SK-N-SH treated with all-trans-retinoic acid at 6 μM for 48 hours (cell line): ENCODE measurements at regions not wholly inside any gene's neighbourhood (a gene's known extent, or its start where the extent isn't known, plus 50 kb on each side); places are given as distances from the start of the nearest gene placed in this dataset.

Experiments used
- ATAC-seq: fragments of 200-7000 bp; cut with Tn5 transposase; 3 replicates; pipeline ENCODE4 v1.9.1; 2020; ENCODE audit warnings: mild to moderate bottlenecking, moderate library complexity
- BACH2 ChIP-seq: fragments of 250-450 bp; sonication (Bioruptor Pico); IDR thresholded peaks from 2 replicates; pipeline ENCODE4 v1.9.0; 2021; ENCODE audit warnings: mild to moderate bottlenecking, borderline replicate concordance
- CSDC2 ChIP-seq: fragments of 250-450 bp; sonication (Bioruptor Pico); IDR thresholded peaks from 2 replicates; pipeline ENCODE4 v1.5.0; 2020; ENCODE audit warnings: mild to moderate bottlenecking, moderate library complexity
- ESRRG ChIP-seq: fragments of 250-450 bp; sonication (Bioruptor Pico); IDR thresholded peaks from 2 replicates; pipeline ENCODE4 v1.6.1; 2021; ENCODE audit warnings: mild to moderate bottlenecking
- GLIS3 ChIP-seq: fragments of 250-450 bp; sonication (Bioruptor Pico); IDR thresholded peaks from 2 replicates; pipeline ENCODE4 v1.5.0; 2020; ENCODE audit warnings: mild to moderate bottlenecking, moderate library complexity
- ISL1 ChIP-seq: fragments of 250-450 bp; sonication (Bioruptor Pico); IDR thresholded peaks from 2 replicates; pipeline ENCODE4 v2.1.2; 2022; ENCODE audit warnings: mild to moderate bottlenecking, moderate library complexity
- OSR1 ChIP-seq: fragments of 250-450 bp; sonication (Bioruptor Pico); IDR thresholded peaks from 2 replicates; pipeline ENCODE4 v1.8.0; 2022; ENCODE audit warnings: moderate library complexity, mild to moderate bottlenecking, inconsistent platforms
- PPARA ChIP-seq: fragments of 250-450 bp; sonication (Bioruptor Pico); IDR thresholded peaks from 2 replicates; pipeline ENCODE4 v1.5.0; 2020; ENCODE audit warnings: mild to moderate bottlenecking, borderline replicate concordance
- RARB ChIP-seq: fragments of 250-450 bp; sonication (Bioruptor Pico); IDR thresholded peaks from 2 replicates; pipeline ENCODE4 v1.8.0; 2021; ENCODE audit warnings: mild to moderate bottlenecking, moderate library complexity
- TCF4 ChIP-seq: fragments of 250-450 bp; sonication (Bioruptor Pico); IDR thresholded peaks from 2 replicates; pipeline ENCODE4 v1.8.0; 2021; ENCODE audit warnings: mild to moderate bottlenecking, moderate library complexity, borderline replicate concordance
- TOX ChIP-seq: fragments of 250-450 bp; sonication (Bioruptor Pico); IDR thresholded peaks from 2 replicates; pipeline ENCODE4 v1.8.0; 2021; ENCODE audit warnings: mild to moderate bottlenecking, moderate library complexity, borderline replicate concordance
- ZC3H10 ChIP-seq: fragments of 250-450 bp; sonication (Bioruptor Pico); IDR thresholded peaks from 2 replicates; pipeline ENCODE4 v1.5.1; 2021; ENCODE audit warnings: mild to moderate bottlenecking, moderate library complexity
- ZFP3 ChIP-seq: fragments of 250-450 bp; sonication (Bioruptor Pico); IDR thresholded peaks from 2 replicates; pipeline ENCODE4 v1.5.0; 2020; ENCODE audit warnings: mild to moderate bottlenecking, moderate library complexity
- ZFP30 ChIP-seq: fragments of 450-650 bp; formaldehyde crosslinking; IDR thresholded peaks from 2 replicates; pipeline ENCODE4 v1.5.0; 2022; ENCODE audit warnings: mild to moderate bottlenecking, moderate library complexity
- ZNF565 ChIP-seq: fragments of 450-650 bp; formaldehyde crosslinking; conservative IDR thresholded peaks from 2 replicates; pipeline ENCODE4 v1.5.0; 2020; ENCODE audit warnings: low read depth, mild to moderate bottlenecking, moderate library complexity
- ZNF70 ChIP-seq: fragments of 450-650 bp; formaldehyde crosslinking; IDR thresholded peaks from 2 replicates; pipeline ENCODE4 v1.5.0; 2020; ENCODE audit warnings: mild to moderate bottlenecking, moderate library complexity
- ZNF8 ChIP-seq: fragments of 450-650 bp; formaldehyde crosslinking; IDR thresholded peaks from 2 replicates; pipeline ENCODE4 v1.5.0; 2020; ENCODE audit warnings: mild to moderate bottlenecking, moderate library complexity
- TF ChIP-seq, protein P1 (sequence below): fragments of 250-450 bp; sonication (Bioruptor Pico); IDR thresholded peaks from 2 replicates; pipeline ENCODE4 v1.5.1; 2020; ENCODE audit warnings: low read depth, mild to moderate bottlenecking, moderate library complexity
- TF ChIP-seq, protein P2 (sequence below): fragments of 250-450 bp; sonication (Bioruptor Pico); IDR thresholded peaks from 2 replicates; pipeline ENCODE4 v1.5.0; 2020; ENCODE audit warnings: mild to moderate bottlenecking, moderate library complexity
- TF ChIP-seq, protein P3 (sequence below): fragments of 250-450 bp; sonication (Bioruptor Pico); IDR thresholded peaks from 2 replicates; pipeline ENCODE4 v1.8.0; 2020; ENCODE audit warnings: mild to moderate bottlenecking, moderate library complexity, borderline replicate concordance
- TF ChIP-seq, protein P4 (sequence below): fragments of 250-450 bp; sonication (Bioruptor Pico); IDR thresholded peaks from 2 replicates; pipeline ENCODE4 v1.8.0; 2021; ENCODE audit warnings: low read depth, mild to moderate bottlenecking, moderate library complexity, borderline replicate concordance

DNA sequence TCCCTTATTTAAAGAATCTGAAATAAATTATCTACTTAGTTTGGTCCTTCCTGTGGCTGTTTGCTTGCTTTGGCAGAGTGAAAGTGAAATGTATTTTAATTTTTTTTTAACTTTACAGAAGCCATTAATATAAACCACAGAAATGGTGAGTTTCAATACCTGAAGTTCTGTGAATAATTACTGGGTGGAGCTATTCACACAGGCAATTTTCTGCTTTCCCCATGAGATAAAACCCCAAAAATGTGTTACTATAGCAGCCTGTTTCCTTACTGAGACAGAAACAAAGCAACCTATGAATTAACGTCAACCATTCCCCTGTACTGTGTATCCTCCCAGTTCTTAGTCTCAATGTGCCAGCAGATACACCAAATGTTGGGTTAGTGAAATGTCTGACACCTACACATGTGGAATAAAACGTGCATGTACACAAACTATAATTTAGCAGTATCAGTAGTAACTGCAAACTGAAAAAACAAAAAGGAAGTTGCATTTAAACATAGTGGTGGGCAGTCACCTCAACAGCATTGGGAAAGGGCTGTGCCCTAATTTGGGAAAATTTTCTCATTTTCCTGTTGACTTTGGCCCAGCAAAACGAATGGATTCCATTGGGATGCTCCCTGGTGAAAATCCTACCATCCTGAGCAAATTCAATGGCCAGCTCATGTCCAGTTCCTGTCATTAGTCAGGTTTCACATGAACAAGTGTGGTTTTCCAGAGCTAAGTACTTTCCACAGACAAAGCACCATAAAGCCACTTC is 73.1 kb upstream of the RMDN2 start:
- no peak for TF ChIP-seq ESRRG
- TF ChIP-seq, protein P1, sequence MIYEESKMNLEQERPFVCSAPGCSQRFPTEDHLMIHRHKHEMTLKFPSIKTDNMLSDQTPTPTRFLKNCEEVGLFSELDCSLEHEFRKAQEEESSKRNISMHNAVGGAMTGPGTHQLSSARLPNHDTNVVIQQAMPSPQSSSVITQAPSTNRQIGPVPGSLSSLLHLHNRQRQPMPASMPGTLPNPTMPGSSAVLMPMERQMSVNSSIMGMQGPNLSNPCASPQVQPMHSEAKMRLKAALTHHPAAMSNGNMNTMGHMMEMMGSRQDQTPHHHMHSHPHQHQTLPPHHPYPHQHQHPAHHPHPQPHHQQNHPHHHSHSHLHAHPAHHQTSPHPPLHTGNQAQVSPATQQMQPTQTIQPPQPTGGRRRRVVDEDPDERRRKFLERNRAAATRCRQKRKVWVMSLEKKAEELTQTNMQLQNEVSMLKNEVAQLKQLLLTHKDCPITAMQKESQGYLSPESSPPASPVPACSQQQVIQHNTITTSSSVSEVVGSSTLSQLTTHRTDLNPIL (CRISPR knock-in tag), result no peak
- no peak for TF ChIP-seq ZC3H10 (CRISPR knock-in tag)
- no peak for TF ChIP-seq GLIS3 (CRISPR knock-in tag)
- TF ChIP-seq ISL1, result peak; percentile 26; the same call in 1 of the 2 replicates
- TF ChIP-seq, all 23 proteins: peak for 1
- ATAC-seq, result no peak

DNA sequence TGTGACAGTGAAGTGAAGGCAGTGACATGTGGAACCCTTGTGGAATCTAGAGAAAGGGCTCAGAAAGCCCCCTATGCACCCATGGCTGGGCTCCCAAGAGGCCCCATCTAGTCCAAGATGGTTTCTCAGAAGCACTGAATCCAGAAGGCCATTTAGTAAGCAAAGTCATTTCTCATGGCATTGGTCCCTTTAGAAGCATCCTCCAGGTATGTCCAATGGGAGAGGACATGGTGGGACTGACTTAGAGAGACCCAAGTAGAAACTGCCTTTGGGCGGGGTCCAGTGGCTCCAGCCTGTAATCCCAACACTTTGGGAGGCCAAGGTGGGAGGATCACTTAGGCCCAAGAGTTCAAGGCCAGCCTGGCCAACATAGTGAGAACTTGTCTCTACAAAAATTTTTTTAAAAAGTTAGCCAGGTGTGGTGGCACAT is 72.5 kb upstream of the RMDN2 start:
- TF ChIP-seq TCF4 (CRISPR knock-in tag) (no peak), ZNF565 (CRISPR knock-in tag) (no peak), ZC3H10 (CRISPR knock-in tag) (no peak), ZNF70 (no peak), ISL1 (no peak), GLIS3 (CRISPR knock-in tag) (no peak), PPARA (no peak), ZFP3 (no peak), OSR1 (no peak), BACH2 (CRISPR knock-in tag) (no peak), CSDC2 (CRISPR knock-in tag) (no peak)
- TF ChIP-seq, protein P2, sequence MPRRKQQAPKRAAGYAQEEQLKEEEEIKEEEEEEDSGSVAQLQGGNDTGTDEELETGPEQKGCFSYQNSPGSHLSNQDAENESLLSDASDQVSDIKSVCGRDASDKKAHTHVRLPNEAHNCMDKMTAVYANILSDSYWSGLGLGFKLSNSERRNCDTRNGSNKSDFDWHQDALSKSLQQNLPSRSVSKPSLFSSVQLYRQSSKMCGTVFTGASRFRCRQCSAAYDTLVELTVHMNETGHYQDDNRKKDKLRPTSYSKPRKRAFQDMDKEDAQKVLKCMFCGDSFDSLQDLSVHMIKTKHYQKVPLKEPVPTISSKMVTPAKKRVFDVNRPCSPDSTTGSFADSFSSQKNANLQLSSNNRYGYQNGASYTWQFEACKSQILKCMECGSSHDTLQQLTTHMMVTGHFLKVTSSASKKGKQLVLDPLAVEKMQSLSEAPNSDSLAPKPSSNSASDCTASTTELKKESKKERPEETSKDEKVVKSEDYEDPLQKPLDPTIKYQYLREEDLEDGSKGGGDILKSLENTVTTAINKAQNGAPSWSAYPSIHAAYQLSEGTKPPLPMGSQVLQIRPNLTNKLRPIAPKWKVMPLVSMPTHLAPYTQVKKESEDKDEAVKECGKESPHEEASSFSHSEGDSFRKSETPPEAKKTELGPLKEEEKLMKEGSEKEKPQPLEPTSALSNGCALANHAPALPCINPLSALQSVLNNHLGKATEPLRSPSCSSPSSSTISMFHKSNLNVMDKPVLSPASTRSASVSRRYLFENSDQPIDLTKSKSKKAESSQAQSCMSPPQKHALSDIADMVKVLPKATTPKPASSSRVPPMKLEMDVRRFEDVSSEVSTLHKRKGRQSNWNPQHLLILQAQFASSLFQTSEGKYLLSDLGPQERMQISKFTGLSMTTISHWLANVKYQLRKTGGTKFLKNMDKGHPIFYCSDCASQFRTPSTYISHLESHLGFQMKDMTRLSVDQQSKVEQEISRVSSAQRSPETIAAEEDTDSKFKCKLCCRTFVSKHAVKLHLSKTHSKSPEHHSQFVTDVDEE (CRISPR knock-in tag), result no peak
- TF ChIP-seq, protein P1 (CRISPR knock-in tag), result no peak
- ATAC-seq, result no peak

DNA sequence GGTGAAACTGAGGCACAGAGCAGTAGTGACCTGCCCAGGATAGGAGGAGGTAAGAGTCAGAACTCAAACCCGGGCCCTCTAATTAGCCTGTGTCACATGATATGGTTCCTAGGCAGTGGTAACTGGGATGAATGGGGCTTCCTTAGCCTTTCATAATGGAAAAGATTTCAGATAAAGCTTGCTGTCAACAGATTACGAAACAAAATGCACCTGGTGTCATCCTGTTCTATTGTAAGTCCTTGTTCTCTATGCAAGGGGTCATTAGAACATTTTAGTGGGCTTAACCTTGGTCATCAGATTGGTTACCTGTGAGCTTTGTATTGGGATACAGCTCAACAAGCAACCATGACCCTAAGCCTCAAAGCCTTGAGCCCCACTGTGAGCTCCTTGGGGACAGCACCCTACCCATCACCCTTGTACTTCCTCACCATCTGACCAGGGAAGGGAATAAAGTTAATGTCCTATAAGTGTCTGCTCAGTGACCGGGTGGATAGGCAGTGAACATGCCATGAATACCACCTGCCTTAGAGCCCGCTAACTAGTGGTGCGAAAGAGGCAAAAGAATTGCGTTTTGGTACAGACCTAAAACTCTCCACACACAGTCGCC is 70.3 kb upstream of the RMDN2 start:
- TF ChIP-seq ZFP30 (CRISPR knock-in tag), result no peak
- no peak for TF ChIP-seq ZNF8
- TF ChIP-seq, protein P3, sequence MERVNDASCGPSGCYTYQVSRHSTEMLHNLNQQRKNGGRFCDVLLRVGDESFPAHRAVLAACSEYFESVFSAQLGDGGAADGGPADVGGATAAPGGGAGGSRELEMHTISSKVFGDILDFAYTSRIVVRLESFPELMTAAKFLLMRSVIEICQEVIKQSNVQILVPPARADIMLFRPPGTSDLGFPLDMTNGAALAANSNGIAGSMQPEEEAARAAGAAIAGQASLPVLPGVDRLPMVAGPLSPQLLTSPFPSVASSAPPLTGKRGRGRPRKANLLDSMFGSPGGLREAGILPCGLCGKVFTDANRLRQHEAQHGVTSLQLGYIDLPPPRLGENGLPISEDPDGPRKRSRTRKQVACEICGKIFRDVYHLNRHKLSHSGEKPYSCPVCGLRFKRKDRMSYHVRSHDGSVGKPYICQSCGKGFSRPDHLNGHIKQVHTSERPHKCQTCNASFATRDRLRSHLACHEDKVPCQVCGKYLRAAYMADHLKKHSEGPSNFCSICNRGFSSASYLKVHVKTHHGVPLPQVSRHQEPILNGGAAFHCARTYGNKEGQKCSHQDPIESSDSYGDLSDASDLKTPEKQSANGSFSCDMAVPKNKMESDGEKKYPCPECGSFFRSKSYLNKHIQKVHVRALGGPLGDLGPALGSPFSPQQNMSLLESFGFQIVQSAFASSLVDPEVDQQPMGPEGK (CRISPR knock-in tag), result no peak
- TF ChIP-seq, protein P4, sequence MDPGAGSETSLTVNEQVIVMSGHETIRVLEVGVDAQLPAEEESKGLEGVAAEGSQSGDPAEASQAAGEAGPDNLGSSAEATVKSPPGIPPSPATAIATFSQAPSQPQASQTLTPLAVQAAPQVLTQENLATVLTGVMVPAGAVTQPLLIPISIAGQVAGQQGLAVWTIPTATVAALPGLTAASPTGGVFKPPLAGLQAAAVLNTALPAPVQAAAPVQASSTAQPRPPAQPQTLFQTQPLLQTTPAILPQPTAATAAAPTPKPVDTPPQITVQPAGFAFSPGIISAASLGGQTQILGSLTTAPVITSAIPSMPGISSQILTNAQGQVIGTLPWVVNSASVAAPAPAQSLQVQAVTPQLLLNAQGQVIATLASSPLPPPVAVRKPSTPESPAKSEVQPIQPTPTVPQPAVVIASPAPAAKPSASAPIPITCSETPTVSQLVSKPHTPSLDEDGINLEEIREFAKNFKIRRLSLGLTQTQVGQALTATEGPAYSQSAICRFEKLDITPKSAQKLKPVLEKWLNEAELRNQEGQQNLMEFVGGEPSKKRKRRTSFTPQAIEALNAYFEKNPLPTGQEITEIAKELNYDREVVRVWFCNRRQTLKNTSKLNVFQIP (CRISPR knock-in tag), result no peak
- no peak for TF ChIP-seq TCF4 (CRISPR knock-in tag)
- TF ChIP-seq CSDC2 (CRISPR knock-in tag), result no peak
- no peak for TF ChIP-seq OSR1
- TF ChIP-seq TOX (CRISPR knock-in tag), result no peak
- no peak for TF ChIP-seq RARB (CRISPR knock-in tag)
- no peak for TF ChIP-seq ZC3H10 (CRISPR knock-in tag)
- no peak for TF ChIP-seq GLIS3 (CRISPR knock-in tag)
- TF ChIP-seq, all 23 proteins: peak for 0
- ATAC-seq, result no peak
